HG03521 (cell line): ENCODE measurements at regions not wholly inside any gene's neighbourhood (a gene's known extent, or its start where the extent isn't known, plus 50 kb on each side); places are given as distances from the start of the nearest gene placed in this dataset.
"Not testable (repeated sequence)": the region's sequence is repeated elsewhere in the genome, so short reads cannot be mapped to it uniquely, and the experiment has no call there.

Experiments used
- ATAC-seq: cut with Tn5 transposase; IDR thresholded peaks from one replicate; pipeline ENCODE4 v1.9.1; 2021; ENCODE audit warnings: mild to moderate bottlenecking, moderate library complexity; ENCODE audit not compliant: unreplicated experiment

DNA sequence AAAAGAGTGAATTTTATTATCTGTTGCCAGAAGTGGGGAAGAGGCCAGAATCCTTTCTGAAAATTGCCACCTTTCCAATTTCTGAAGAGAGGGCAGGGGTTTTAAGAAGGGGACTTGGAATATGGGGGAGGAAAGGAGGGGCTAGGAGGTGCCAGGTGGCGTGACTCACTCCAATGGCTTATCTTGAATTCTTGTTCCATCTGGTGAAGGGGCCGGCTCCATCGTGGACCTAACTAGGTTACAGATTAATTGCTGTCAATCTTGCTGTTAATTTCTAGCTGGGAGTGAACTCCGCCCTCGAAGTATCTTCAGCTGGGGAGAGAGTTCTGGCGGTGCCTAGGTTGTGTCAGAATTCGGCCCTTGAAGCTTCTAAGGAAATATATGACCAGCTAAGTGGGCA lies 138.7 kb downstream of the YTHDC2 start:
- no peak for ATAC-seq

DNA sequence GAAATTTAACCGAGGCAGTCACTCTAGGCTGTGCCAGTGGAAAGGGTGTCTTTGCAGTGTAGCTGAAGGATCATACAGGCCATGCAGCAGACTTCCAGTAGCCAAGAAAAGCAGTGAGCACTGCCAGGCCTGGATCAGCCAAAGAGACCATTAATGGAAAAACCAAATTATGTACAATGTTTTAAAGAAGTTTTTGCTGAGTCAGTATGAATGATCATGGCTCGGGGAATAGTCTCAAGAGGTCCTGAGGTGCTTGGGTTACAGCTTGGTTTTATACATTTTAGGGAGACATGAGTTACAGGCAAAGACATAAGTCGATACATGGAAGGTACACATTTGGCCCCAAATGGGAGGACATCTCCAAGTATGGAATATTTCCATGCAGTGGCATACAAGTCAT lies 141.3 kb downstream of the YTHDC2 start:
- no peak for ATAC-seq

DNA sequence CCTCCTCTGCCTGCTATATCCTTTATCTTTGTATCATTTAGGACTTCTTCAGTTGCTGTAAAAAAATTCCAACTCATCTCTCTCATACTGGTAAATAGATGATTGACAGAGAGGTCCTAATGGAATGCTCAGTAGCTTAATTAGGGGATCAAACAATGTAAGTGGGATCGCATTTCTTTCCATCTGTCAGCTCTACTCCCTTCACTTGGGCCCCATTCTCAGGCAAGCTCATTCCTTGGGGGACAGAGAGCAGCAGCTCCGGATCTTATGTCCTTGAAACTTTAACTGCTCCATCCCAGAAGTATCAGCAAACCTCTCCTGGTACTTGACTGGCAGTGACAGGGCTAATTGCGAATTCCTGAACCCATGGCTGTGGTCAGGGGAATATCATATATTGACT lies 146.7 kb downstream of the YTHDC2 start:
- ATAC-seq, result no peak

DNA sequence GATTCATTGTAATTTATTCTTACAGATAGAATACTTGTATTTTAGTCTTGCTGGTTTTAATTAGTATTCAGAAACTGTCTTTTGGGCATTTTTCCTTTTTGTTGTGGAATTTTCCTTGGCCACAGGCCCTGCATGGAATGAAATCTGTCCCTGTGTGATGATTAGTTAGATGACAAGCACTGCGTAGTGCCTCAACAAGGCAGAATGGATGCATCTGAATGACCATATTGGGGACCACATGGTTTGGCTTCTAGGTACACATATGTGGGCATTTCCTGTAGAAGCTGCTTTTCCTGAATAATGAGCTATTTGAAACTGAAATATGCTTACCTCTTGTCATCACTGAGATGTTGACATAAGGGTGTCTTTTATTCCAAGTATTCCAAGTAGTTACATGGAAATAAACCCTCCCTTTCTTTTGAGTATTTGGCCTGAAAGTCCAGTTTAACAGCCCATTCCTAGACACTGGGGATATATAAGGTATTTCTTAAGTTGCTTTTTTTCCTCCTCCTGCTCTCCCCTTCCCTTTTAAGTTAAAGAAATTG lies 147.3 kb downstream of the YTHDC2 start:
- ATAC-seq, result no peak

DNA sequence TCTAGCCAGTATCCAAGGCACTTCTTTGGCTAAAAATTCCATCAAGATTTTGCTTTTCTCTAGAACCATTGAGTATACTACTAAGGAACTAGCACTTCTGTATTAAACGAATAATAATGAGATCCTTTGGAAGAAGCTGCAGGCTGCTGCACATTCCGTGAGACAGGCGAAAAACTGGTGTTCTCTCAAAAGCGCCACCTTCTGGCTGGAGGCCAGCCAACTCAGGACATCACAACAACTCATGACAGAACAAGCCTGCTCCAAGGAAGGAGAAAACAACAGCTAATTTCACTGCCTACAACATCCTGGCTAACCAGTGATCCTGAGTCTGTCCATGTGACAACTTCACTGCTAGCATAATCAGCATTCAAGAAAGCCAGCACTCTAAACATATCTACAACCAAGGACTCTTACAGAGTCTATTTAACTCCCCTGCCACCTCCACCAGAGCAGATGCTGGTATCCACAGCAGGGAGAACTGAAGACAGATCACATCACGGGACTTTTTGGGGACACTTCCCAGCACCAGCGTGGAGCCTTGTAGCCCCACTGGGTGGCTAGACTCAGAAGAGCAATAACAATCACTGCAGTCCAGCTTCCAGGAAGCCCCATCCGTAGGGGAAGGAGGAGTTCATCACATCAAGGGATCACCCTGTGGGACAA lies 150.5 kb downstream of the YTHDC2 start:
- peak; percentile 82 for ATAC-seq

DNA sequence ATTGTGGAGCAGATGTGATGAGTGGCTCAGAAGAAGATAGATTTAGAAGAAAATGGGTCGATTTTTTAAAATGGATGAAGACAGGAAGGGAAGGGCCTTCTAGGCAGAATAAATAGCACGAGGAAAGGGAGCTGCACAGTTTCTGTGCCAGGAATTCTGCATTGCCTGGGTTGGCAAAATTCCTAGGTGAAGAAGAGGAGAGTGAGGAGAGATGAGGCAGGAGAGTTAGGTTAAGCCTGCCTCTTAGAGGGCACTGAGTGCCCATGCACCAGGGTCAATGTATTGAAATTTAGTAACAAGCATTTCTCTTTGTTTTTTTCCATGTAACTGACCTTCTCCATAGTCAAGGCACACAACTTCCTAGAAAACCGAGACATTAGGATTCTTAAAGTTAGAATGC lies 159.5 kb downstream of the YTHDC2 start:
- no peak for ATAC-seq

DNA sequence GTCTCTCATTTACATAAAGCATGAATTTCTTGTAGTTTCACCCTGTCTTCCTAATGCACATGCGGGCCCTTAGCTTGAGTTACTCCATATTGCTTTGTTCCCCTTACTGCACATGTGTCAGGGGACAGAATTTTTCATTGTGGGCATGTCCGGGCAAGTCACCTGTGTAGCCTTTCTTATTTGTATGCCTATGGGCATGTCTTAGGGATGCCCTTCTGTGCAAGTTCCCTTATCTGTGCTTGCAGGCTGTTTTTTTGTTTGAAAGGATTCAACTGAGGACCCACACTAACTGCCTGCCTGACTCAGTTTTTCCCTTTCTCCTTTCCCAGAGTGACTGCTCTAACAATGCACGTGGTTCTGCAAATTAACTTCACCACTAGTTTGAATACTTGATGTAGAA lies 161.7 kb downstream of the YTHDC2 start:
- no peak for ATAC-seq

DNA sequence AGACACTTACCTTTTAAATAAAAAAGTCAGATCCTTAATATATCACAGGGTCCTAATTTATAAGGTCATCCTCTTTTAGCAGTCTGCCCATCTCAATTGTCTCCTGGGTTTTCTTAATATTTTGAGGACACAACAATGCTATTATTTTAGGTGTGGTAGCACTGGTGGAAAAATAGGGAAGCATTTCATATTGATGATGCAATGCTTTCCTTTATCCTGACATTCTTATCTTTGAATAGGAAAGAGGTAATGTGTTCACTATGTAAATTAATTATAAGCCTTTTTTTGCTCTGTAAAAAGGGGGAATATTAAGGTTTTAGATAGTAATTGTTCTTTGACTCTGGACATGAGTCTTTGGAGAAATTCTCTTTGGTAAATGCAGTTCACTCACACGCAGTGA lies 164.7 kb downstream of the YTHDC2 start:
- ATAC-seq, result no peak

DNA sequence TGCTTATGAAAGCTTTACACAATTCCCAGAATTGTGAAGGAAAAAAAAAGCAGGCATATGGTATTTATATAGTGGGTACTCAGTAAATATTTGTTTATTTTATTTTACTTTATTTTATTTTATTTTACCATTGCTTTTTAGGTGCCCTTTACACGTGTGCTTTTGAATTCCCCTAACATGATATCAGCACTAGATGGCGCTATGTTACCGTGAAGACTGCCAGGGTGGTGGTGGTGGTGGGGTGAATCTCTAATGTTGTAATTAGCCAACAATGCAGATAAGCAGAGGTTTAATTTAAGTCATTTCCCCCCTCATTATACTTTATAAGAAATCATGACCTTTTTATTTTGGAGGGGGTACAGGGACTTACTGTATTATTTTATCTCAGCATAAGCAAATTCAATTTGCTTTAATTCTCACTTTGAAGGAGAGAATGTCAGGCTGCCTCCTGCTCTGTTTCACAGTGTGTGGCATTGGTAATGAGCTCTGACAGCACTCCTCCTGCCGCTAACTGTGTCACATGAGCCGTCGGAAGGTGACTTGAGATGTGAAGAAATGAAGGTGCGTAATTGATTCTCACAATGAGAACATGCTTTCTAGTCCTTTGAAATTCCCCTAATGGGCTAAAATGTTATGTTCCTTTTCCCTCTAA lies 165.6 kb downstream of the YTHDC2 start:
- peak; percentile 74 for ATAC-seq

DNA sequence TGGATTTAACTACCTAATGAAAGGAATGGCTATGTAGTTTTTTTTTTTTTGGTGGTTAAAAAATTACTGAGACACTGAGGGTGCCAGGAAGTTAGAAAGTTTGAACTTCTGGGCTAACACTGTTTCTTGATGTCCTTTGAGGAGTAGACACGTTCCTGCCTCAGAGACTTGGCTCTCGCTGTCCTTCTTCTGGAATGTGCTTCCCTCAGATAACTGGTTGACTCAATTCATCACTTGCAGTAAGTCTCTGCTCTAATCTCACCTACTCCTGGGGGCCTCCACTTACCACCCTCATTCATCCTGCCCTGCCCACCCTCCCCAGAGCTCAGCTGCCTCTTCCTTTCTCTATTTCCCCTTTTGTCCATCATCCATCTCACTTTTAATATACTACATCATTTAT lies 167.0 kb downstream of the YTHDC2 start:
- ATAC-seq, result no peak

DNA sequence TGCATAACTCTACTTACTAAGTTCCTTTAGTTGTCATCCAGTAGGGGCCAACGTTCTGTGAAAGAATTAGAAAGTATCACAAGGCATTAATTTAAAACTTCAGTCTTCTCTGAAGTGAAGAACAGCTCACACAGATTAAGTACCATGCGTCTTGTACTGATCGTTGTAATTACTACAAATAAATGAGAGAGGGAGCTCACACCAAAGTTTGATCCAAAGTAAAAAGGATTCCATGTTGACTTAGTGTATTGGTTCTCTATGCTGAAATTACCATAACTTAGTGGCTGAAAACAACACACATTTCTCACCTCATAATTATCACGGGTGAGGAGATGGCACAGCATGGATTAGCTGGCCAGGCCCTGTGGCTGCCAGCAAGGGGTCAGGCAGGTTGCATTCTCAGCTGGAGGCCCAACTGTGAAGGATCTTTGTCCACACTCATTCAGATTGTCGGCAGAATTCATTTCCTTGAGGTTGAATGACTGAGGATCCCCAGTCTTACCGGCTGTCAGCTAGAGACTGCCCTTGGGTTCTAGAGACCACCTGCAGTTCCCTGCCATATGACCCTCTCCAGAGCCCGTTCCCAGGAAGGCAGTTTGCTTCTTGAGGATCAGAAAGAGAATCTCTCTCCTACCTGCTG lies 169.1 kb downstream of the YTHDC2 start:
- ATAC-seq, result no peak

DNA sequence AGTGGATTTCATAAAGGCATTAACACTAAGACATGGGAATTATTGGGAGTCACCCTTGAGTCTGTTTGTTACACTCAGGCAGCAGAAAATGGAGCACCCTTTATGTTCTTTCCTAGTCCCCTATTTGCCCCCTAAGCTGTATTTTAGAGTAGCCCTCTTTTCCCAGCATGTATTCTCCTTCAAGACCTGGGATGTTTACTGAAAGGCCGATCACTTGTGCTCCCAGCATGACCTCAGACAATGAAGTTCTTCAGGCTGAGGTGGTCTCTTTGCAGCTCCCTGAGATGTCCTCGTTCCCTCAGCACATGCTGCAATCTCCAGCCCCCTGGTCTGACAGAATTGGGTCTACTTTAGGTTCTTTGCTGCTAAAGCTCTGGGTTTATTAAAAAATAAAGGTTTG lies 169.7 kb downstream of the YTHDC2 start:
- ATAC-seq, result no peak

DNA sequence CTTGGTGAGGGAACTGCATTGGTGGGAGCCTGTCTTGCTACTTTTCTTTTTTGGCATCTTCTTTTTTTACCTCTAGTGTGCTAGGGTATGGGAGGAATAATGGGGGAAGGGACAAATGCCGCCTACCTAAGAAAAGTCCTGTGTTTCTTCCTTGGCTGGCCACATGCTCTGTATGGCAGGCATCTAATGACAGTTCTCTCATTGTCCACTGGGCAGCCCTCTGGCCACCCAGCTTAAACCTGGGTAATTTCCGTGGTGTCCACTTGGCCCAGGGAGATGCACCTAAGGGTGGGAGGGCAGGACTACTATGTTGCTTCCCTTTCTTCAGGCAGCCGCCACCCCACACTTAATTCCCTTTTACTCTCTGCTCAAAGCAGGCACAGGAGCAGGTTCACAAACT lies 173.1 kb downstream of the YTHDC2 start:
- ATAC-seq, result no peak

DNA sequence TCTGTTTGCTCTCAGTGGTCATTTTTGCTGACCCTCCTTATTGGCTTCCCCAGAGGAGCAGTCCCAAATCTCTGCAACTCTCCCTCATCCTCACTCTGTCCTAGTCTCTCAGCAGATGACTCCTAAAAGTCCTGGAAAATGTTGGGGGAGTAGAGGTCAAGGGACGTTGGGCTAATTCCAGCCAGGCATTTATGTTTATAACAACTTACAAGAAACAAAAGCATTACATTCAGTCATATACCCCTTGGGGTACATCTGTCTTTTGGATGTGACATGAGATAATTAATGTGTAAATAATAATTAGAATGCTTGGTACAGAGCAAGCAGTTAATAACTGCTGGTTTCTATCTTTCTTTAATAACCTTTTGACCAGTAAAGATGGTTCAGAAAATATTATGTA lies 176.2 kb downstream of the YTHDC2 start:
- no peak for ATAC-seq

DNA sequence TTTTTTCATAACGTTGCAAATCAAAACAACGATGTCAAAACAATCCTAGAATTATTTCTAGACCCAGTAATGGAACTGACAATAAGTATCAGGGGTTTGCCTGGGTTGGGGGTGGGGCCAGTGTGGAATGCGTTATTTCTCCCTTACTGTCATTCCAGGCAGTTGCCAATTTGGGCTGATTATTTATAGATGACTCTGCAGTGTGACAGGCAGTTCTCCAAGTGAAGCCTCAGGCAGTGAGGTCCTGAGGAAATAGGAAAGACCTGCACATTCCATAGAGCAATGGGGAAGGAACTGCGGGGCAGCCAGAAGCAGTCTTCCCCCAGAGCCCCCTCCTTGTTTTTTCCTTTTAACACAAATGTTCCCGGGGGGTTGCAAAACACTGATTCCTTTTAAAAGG lies 179.0 kb downstream of the YTHDC2 start:
- no peak for ATAC-seq

DNA sequence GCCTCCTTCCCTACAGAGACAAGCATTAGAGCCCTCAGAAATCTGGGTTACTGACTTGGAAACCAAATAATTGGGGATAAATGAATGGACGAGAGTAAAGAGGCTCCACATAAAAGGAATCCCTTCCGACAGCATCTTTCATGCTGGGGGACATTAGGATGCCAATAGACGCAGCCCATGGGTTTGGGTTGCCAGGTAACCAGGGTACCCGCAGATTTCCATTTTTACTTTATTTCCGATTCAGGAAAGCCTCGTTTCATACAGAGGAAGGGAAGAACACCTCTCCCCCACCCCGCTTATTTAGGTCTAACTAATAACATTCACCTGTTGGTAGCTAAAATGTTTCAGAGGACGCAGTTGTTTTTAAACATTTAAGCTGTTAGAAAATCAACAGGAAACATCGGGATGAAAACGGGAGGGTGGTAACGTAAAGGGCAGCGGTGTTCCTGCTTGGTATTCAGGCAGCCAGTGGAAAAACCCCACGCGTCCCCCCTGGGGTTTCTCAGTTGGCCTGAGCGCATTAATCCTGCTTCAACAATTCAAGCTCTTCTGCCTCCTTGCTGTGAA lies 179.5 kb downstream of the YTHDC2 start:
- ATAC-seq, result no peak

DNA sequence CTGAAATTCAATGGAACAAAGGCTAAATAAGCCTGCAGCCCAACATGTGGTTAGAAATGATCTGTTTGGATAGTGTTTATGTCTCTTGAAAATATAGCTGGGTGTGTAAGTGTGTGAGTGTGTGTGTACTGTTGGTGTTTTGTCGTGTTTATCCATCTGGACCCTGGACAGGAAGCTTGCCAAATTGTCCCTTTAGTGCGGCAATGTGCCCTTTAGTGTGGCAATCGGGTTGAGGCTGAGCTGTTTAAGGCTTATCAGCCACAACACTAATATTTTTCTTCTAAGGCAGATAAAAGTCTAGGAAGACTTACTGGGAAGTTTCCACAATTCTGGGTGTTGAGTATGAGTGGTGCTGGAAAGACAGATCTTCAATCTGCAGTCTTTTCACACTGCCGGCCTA lies 180.2 kb downstream of the YTHDC2 start:
- ATAC-seq, result no peak

DNA sequence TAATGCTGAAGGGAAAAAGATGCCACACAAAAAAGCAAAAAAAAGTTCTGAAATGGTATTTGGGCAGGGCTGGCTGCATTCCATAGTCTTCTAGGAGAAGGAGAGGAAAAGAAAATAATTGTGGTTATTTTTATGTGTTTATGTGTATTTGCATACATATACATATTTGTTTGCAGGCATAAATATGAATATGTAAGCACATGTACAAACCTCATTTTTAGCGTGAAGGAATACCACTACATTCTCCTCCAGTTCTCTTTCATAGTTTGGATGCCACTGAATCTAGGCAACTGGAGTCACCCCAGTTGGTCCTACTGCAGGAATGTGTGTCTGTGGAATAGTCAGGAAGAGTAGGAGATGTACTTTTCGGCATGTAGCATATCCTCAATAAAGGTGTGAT lies 181.1 kb downstream of the YTHDC2 start:
- ATAC-seq, result no peak

DNA sequence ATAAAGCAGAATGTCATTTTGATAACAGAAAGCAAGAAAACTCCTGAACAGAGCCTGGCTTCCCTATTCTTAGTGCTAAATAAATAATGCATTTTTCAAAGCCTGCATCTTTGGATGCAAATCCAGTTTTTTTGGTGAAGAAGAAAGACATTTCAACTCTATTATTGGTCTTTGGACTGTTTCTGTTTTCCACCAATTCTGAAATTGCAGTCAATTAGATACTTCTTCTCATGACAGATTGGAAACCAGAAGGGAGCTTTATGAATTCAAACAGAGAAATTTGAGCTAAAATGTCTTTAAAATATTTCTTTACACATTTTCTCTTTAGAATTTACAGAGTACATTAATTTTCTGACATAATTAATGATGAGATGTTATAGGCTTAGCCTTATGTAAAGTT lies 189.8 kb downstream of the YTHDC2 start:
- no peak for ATAC-seq

DNA sequence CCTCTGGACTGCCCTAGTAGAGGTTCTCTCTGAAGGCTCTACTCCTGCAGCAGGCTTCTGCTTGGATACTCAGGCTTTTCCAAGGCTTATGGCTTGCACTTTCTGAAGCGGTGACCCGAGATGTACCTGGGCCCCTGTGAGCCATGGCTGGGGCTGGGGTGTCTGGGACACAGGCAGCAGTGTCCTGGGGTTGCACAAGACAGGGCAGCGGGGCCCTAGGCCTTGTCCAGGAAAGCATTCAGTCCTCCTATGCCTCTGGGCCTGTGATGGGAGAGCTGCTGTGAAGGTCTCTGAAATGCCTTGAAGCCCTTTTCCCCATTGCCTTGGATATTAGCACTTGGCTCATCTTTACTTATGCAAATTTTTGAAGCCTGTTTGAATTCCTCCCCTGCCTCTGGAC lies 192.2 kb downstream of the YTHDC2 start:
- no peak for ATAC-seq

DNA sequence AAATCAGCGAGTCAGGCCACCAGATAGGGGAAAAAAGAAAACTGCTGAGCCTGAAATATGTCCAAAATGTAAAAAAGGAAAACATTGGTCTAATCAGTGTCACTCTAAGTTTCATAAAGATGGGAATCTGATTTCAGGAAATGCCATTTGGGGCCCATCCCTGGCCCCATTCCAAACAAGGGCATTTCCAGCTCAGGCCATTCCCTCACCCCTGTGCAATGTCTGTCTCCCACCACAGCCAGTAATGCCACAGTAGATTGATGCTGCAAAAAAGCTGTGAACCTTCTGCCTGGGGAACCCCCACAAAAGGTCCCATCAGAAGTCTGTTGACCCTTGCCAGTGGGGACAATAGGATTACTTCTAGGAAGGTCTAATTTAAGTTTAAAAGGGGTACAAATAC lies 199.6 kb downstream of the YTHDC2 start:
- ATAC-seq, result no peak

DNA sequence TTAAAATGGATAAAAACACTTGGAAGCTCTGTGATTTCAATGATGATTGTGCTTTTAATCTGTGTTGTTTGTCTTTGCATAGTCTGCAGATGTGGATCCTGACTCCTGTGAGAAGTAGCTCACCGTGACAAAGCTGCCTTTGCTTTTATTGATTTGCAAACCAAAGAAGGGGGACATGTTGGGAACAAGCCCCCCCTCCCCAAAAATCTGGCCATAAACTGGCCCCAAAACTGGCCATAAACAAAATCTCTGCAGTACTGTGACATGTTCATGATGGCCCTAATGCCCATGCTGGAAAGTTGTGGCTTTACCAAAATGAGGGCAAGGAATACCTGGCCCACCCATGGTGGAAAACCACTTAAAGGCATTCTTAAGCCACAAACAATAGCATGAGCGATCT lies 202.4 kb downstream of the YTHDC2 start:
- ATAC-seq, result not testable (repeated sequence)
